BE2C (cell line): ENCODE measurements at regions not wholly inside any gene's neighbourhood (a gene's known extent, or its start where the extent isn't known, plus 50 kb on each side); places are given as distances from the start of the nearest gene placed in this dataset.

Experiments used
- DNase-seq: peaks from one replicate; pipeline ENCODE4 v3.0.0-alpha.2; 2020
- H3K27me3 ChIP-seq: fragments of 250-450 bp; sonication (Bioruptor Pico); 2 replicates; pipeline ENCODE4 v1.5.1; 2020; ENCODE audit warnings: mild to moderate bottlenecking
- H3K36me3 ChIP-seq: fragments of 250-450 bp; sonication (Bioruptor Pico); 2 replicates; pipeline ENCODE4 v1.5.1; 2020; ENCODE audit warnings: mild to moderate bottlenecking
- H3K4me1 ChIP-seq: fragments of 250-450 bp; sonication (Bioruptor Pico); 2 replicates; pipeline ENCODE4 v1.5.1; 2020
- H3K4me3 ChIP-seq: 2 replicates; pipeline ENCODE4 v1.5.1; 2011; ENCODE audit warnings: low read depth, low read length
- H3K9me3 ChIP-seq: fragments of 250-450 bp; sonication (Bioruptor Pico); 2 replicates; pipeline ENCODE4 v1.5.1; 2020
- TF ChIP-seq, protein P1 (sequence below): IDR thresholded peaks from 2 replicates; pipeline ENCODE4 v1.5.1; 2012; ENCODE audit warnings: mild to moderate bottlenecking, low read depth, low read length

DNA sequence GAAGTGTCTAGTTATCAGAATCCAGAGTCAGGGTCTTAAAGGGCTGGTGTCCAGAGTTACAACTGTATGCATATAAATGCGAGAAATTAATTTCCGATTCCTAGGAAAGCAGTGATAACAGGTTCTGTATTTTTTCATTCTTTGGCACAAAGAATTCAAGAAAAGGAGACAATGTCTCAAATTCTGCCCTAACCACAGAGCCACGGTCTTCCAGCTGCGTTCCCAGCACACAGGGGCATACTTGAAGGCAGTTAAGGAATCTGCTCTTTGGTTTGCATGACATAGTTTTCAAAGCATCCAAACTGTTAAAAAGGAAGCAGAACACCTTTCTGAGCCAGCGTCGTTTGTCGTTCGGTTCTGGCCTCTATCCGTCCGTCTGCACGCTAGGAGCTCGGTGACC, 416.9 kb upstream of the MKI67 start:
- TF ChIP-seq, protein P1, sequence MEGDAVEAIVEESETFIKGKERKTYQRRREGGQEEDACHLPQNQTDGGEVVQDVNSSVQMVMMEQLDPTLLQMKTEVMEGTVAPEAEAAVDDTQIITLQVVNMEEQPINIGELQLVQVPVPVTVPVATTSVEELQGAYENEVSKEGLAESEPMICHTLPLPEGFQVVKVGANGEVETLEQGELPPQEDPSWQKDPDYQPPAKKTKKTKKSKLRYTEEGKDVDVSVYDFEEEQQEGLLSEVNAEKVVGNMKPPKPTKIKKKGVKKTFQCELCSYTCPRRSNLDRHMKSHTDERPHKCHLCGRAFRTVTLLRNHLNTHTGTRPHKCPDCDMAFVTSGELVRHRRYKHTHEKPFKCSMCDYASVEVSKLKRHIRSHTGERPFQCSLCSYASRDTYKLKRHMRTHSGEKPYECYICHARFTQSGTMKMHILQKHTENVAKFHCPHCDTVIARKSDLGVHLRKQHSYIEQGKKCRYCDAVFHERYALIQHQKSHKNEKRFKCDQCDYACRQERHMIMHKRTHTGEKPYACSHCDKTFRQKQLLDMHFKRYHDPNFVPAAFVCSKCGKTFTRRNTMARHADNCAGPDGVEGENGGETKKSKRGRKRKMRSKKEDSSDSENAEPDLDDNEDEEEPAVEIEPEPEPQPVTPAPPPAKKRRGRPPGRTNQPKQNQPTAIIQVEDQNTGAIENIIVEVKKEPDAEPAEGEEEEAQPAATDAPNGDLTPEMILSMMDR = no peak
- Histone ChIP-seq H3K4me1 (peaks cover 39% of the 10 kb centered on the region), H3K36me3 (no peaks in the 10 kb centered on the region), H3K4me3 (no peak overlapping the region), H3K9me3 (no peaks in the 10 kb centered on the region), H3K27me3 (no peaks in the 10 kb centered on the region)
- DNase-seq = no peak

DNA sequence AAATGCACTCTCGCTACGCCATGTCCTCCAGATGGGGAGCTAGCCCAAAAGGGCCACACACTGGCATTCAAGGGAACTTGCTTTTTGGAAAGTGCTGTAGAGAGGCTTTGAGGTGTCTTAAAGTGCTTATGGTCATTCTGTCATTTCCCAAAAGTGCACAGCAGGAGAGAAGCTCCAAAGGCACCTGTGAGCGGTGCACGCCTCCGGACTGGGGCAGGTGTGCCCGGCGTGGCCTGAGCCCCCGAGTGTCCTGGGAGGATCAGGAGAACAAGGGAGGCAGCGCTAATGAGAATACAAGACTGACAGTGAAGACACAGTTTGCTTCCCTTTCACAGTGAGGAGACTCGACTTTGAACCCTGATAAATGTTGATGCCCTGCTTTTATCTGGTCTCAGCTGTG, 419.0 kb upstream of the MKI67 start:
- no peak for DNase-seq
- no peaks in the 10 kb centered on the region for H3K27me3 ChIP-seq
- H3K9me3 ChIP-seq = no peaks in the 10 kb centered on the region
- no peaks in the 10 kb centered on the region for H3K36me3 ChIP-seq
- TF ChIP-seq, protein P1 = no peak
- peaks cover 23% of the 10 kb centered on the region for H3K4me1 ChIP-seq
- H3K4me3 ChIP-seq = no peak overlapping the region

DNA sequence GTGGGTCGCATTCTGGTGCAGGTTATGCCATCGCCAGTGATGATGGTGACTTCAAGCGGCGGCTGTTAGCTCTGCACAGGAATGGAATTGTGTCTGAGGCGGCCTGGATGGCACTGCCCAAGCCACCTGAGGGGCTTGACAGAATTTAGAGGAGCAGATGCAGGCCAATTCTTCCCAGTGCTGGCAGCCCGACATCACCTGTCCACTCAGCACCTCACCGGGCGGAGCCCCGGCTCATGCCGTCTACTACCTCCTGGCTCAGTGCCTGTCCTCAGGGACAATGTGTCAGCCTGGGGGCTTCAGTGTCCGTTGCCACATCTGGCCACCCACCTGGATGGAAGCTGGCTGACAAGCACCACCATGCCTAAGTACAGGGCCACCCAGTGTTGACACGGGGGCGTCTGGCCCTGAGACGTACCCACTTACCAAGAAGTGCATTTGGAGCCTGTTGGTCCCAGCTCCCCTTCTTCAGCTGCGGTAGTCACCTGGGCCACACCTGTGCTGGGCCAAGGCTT, 420.5 kb upstream of the MKI67 start:
- peaks cover 15% of the 10 kb centered on the region for H3K4me1 ChIP-seq
- no peaks in the 10 kb centered on the region for H3K36me3 ChIP-seq
- no peaks in the 10 kb centered on the region for H3K9me3 ChIP-seq
- no peak for DNase-seq
- H3K27me3 ChIP-seq = no peaks in the 10 kb centered on the region
- no peak overlapping the region for H3K4me3 ChIP-seq
- TF ChIP-seq, protein P1 = no peak

DNA sequence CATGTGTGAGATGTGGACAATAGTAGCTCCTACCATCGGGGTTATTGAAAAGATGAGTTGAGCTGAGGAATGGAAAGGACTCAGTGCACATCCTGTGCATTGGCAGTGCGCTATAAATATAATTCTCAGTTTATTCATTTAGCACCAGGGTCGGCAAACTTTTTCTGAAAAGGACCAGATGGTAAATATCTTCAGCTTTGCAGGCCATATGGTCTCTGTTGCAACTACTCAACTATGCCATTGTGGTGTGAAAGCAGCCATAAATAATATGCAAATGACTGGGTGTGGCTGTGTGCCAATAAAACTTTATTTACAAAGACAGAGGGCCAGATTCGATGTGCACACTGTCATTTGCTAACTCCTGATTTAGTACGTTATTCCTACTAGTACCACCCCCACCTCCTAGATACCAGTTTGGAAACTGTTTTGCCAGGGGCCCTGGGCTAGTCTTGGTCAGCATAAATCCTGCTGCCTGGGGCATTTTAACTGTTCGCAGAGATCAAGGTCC, 422.9 kb upstream of the MKI67 start:
- H3K27me3 ChIP-seq = no peaks in the 10 kb centered on the region
- TF ChIP-seq, protein P1 = no peak
- H3K4me3 ChIP-seq = no peak overlapping the region
- H3K36me3 ChIP-seq = no peaks in the 10 kb centered on the region
- no peaks in the 10 kb centered on the region for H3K9me3 ChIP-seq
- DNase-seq = no peak
- H3K4me1 ChIP-seq = no peaks in the 10 kb centered on the region

DNA sequence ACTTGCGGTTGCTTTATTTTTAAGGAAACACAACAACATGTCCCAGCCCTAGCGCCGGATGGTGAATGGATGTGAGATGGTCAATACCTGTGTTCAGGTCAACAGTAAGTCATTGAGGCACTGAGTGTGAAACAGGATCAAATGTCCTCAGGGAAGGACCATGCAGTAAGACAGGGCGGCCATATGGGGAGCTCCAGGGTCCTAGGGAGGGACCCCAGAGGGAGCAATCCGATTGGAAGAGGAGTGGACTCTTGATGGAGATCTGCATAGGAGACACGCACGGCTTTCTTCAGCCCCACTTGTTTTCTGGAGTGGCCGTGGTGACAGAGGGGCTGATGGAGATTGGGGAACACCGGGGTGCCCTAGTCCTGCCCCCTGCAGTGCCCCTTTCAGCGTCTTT, 423.8 kb upstream of the MKI67 start:
- H3K36me3 ChIP-seq = no peaks in the 10 kb centered on the region
- no peak overlapping the region for H3K4me3 ChIP-seq
- DNase-seq = no peak
- H3K9me3 ChIP-seq = no peaks in the 10 kb centered on the region
- no peaks in the 10 kb centered on the region for H3K27me3 ChIP-seq
- no peaks in the 10 kb centered on the region for H3K4me1 ChIP-seq
- TF ChIP-seq, protein P1 = no peak

DNA sequence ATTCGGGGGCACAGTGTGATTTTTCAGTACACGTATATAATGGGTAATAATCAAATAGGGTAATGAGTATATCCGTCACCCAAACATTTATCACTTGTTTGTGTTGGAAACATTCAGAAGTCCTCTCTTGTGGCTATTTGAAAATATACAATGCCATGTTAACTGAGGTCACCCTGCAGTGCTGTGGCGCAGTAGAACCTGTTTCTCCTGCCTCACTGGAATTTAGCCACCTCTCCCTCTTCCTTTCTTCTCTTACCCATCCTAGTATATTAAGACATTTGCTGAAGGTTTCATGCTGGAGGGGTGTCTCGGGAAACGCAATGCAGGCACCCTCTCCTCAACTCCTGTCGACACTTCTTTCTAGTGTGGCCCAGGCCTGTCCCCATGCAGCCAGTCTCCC, 425.3 kb upstream of the MKI67 start:
- Histone ChIP-seq H3K9me3 (no peaks in the 10 kb centered on the region), H3K27me3 (no peaks in the 10 kb centered on the region), H3K36me3 (no peaks in the 10 kb centered on the region), H3K4me3 (no peak overlapping the region), H3K4me1 (no peaks in the 10 kb centered on the region)
- TF ChIP-seq, protein P1 = no peak
- no peak for DNase-seq
